Fibroblast of lung (primary cell): ENCODE measurements at regions not wholly inside any gene's neighbourhood (a gene's known extent, or its start where the extent isn't known, plus 50 kb on each side); places are given as distances from the start of the nearest gene placed in this dataset.

ENCODE experiments used
- DNase-seq, 2 donors: peaks; one replicate each; pipeline versions ENCODE4 v3.0.0 to v3.0.0-alpha.2; 2010; ENCODE audit warnings: low read depth in 2 of 2
- H2AFZ ChIP-seq: 2 replicates; pipeline ENCODE4 v1.5.1; 2012; ENCODE audit warnings: low read length, control low read depth, inconsistent platforms
- H3K27ac ChIP-seq: 2 replicates; pipeline ENCODE4 v1.5.1; 2011; ENCODE audit warnings: low read length, control low read depth; ENCODE audit not compliant: insufficient read depth
- H3K27me3 ChIP-seq: 2 replicates; pipeline ENCODE4 v1.5.1; 2011; ENCODE audit warnings: mild to moderate bottlenecking, low read length; ENCODE audit not compliant: control insufficient read depth, insufficient read depth
- H3K36me3 ChIP-seq: 2 replicates; pipeline ENCODE4 v1.5.1; 2011; ENCODE audit warnings: low read length; ENCODE audit not compliant: control insufficient read depth, insufficient read depth
- H3K4me1 ChIP-seq: 2 replicates; pipeline ENCODE4 v1.5.1; 2011; ENCODE audit warnings: low read length; ENCODE audit not compliant: control insufficient read depth, insufficient read depth; ENCODE audit errors: extremely low read depth
- H3K4me2 ChIP-seq: 2 replicates; pipeline ENCODE4 v1.5.1; 2011; ENCODE audit warnings: low read length, control low read depth; ENCODE audit not compliant: insufficient read depth; ENCODE audit errors: extremely low read depth
- H3K4me3 ChIP-seq, 4 experiments: fragments of 200-600 bp in 1 of 4; sonication (generic) in 1 of 4; replicated peaks in 1 of 4; 2 replicates each; pipeline ENCODE4 v1.5.1; 2011 to 2016; ENCODE audit warnings: low read length in 4 of 4, low read depth in 3 of 4, mild to moderate bottlenecking in 3 of 4, control low read depth in 2 of 4, inconsistent platforms in 1 of 4, mixed read lengths in 1 of 4; ENCODE audit not compliant: insufficient read depth in 1 of 4; ENCODE audit errors: control extremely low read depth in 1 of 4
- H3K79me2 ChIP-seq: 2 replicates; pipeline ENCODE4 v1.5.1; 2012; ENCODE audit warnings: mild to moderate bottlenecking, low read length, inconsistent platforms; ENCODE audit not compliant: control insufficient read depth, insufficient read depth
- H3K9ac ChIP-seq: 2 replicates; pipeline ENCODE4 v1.5.1; 2011; ENCODE audit warnings: mild to moderate bottlenecking, low read length, control low read depth; ENCODE audit not compliant: insufficient read depth
- H3K9me3 ChIP-seq: 2 replicates; pipeline ENCODE4 v1.5.1; 2012; ENCODE audit warnings: low read depth, low read length; ENCODE audit not compliant: control insufficient read depth, insufficient read depth
- H4K20me1 ChIP-seq: 2 replicates; pipeline ENCODE4 v1.5.1; 2011; ENCODE audit warnings: low read length; ENCODE audit not compliant: control insufficient read depth, insufficient read depth; ENCODE audit errors: extremely low read depth
- CTCF ChIP-seq, 2 donors: IDR thresholded peaks in 1 of 2; conservative IDR thresholded peaks in 1 of 2; 1 replicate in 1 of 2; 2 replicates in 1 of 2; pipeline ENCODE4 v1.5.1; 2011 to 2012; ENCODE audit warnings: low read length in 2 of 2, control low read depth in 1 of 2, inconsistent platforms in 1 of 2, low read depth in 1 of 2, mild to moderate bottlenecking in 1 of 2
- EZH2 ChIP-seq: IDR thresholded peaks from 2 replicates; pipeline ENCODE4 v1.5.1; 2012; ENCODE audit warnings: low read length, control low read depth, mild to moderate bottlenecking; ENCODE audit errors: missing control alignments

GRCh38 chr7:13794581-13794980 lies 194.9 kb downstream of the ETV1 start:
- no peaks in the 10 kb centered on the region for H3K9me3 ChIP-seq
- no peak overlapping the region for H3K4me2 ChIP-seq
- H3K36me3 ChIP-seq: no peaks in the 10 kb centered on the region
- H3K79me2 ChIP-seq: no peaks in the 10 kb centered on the region
- H3K27me3 ChIP-seq: no peaks in the 10 kb centered on the region
- H3K9ac ChIP-seq: no peak overlapping the region
- TF ChIP-seq CTCF (conservative IDR thresholded peaks at IDR 0.05 in 1 of 2, IDR thresholded peaks at IDR 0.05 in 1 of 2; ENCODE audit: low read depth in 1 of 2, low read length in 2 of 2) (no peak), EZH2 (no peak)
- peak in 1 of 2 donors; percentile 33 for DNase-seq
- no peak overlapping the region for H3K4me3 ChIP-seq
- H2AFZ ChIP-seq: no peak overlapping the region
- H3K27ac ChIP-seq: no peak overlapping the region
- H4K20me1 ChIP-seq: no peaks in the 10 kb centered on the region
- no peaks in the 10 kb centered on the region for H3K4me1 ChIP-seq

GRCh38 chr7:13797545-13797944 lies 191.9 kb downstream of the ETV1 start:
- no peak overlapping the region for H3K9ac ChIP-seq
- H3K4me2 ChIP-seq: no peak overlapping the region
- no peak overlapping the region for H3K4me3 ChIP-seq
- no peaks in the 10 kb centered on the region for H3K9me3 ChIP-seq
- H3K79me2 ChIP-seq: no peaks in the 10 kb centered on the region
- H3K36me3 ChIP-seq: no peaks in the 10 kb centered on the region
- H3K27me3 ChIP-seq: no peaks in the 10 kb centered on the region
- DNase-seq: no peak
- no peak for TF ChIP-seq EZH2
- no peak for TF ChIP-seq CTCF (conservative IDR thresholded peaks at IDR 0.05 in 1 of 2, IDR thresholded peaks at IDR 0.05 in 1 of 2; ENCODE audit: low read depth in 1 of 2, low read length in 2 of 2)
- no peak overlapping the region for H2AFZ ChIP-seq
- no peaks in the 10 kb centered on the region for H4K20me1 ChIP-seq
- no peaks in the 10 kb centered on the region for H3K4me1 ChIP-seq
- no peak overlapping the region for H3K27ac ChIP-seq

DNA sequence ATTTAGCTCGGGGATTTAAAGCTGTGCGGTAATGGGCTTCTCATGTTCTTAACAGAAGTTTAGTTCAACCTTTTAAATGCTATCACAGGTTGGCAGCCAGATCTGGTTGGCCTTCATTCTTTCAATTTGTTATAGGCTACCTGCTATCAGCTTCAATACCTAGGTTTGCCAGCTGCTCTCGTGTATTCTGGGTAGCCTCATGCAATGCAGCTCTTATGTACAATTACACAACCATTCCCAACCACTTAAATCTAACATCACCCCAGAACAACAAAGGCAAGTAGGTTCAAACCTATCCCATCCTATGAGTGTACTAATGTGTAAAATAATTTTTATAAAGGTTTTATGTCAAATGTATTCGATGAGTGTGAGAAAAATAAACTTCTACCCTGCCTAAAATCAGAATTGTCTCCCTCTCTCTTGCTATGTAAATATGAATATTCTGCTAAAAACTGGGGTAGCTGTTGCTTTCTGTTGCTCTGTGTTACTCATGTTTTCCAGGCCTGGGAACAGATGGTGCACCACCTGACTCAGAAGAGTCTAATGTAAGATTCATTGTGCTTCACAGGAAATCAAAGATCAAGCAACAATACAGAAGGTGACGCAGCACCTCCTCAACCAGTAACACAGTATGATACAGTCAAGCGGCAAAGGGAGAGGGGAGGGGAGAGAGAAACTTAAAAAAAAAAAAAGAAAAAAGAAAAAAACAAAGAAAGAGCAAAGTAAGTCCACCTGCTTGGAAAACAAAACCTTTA lies 188.6 kb downstream of the ETV1 start:
- no peaks in the 10 kb centered on the region for H3K4me1 ChIP-seq
- no peak overlapping the region for H3K9ac ChIP-seq
- TF ChIP-seq CTCF (conservative IDR thresholded peaks at IDR 0.05 in 1 of 2, IDR thresholded peaks at IDR 0.05 in 1 of 2; ENCODE audit: low read depth in 1 of 2, low read length in 2 of 2) (no peak), EZH2 (no peak)
- no peak overlapping the region for H3K4me3 ChIP-seq
- H4K20me1 ChIP-seq: no peaks in the 10 kb centered on the region
- no peak overlapping the region for H3K4me2 ChIP-seq
- H3K79me2 ChIP-seq: no peaks in the 10 kb centered on the region
- H3K27ac ChIP-seq: no peak overlapping the region
- H3K27me3 ChIP-seq: no peaks in the 10 kb centered on the region
- H2AFZ ChIP-seq: no peak overlapping the region
- no peaks in the 10 kb centered on the region for H3K36me3 ChIP-seq
- DNase-seq: peak; percentile 69 to 95
- no peaks in the 10 kb centered on the region for H3K9me3 ChIP-seq
